ENCODE measurements at regions not wholly inside any gene's neighbourhood (a gene's known extent, or its start where the extent isn't known, plus 50 kb on each side); places are given as distances from the start of the nearest gene placed in this dataset.

GRCh38 chr5:60463179-60463868, 236.6 kb downstream of the DEPDC1B start:
- TF ChIP-seq PAX5 (IDR thresholded peaks at IDR 0.05; ENCODE audit: insufficient read depth, low read length, severe bottlenecking) (no peak), POLR2AphosphoS5 (IDR thresholded peaks at IDR 0.05; ENCODE audit: low read depth, low read length) (no peak), POLR2A (IDR thresholded peaks at IDR 0.05; ENCODE audit: low read depth, low read length) (no peak), TAF1 (IDR thresholded peaks at IDR 0.05; ENCODE audit: low read depth, low read length) (no peak), SPI1 (IDR thresholded peaks at IDR 0.05; ENCODE audit: low read depth, low read length) (no peak)

All from GM12891 (cell line).